ENCODE measurements at regions not wholly inside any gene's neighbourhood (a gene's known extent, or its start where the extent isn't known, plus 50 kb on each side); places are given as distances from the start of the nearest gene placed in this dataset.

DNA sequence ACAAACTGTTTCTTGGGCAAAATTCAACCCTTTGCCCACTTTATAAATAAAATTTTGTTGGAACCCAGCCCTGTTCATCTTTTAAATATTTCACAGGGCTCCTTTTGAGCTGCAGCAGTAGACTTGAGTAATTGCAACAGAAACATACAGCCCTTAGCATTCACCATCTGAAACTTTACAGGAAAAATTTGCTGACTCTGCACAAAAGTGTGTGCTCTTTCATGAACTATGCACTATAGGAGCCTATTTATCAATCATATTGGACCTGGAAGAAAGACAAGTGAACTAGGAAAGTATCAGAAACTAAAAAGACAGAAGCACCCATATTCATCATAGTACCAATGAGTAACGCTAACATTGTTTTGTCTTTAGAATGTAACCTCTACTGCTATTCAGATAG lies 406.9 kb upstream of the SLC10A2 start:
- TF ChIP-seq POLR2A (IDR thresholded peaks at IDR 0.05; ENCODE audit: low read depth, low read length) (no peak), POLR2AphosphoS5 (IDR thresholded peaks at IDR 0.05; ENCODE audit: low read depth, low read length) (no peak), SPI1 (IDR thresholded peaks at IDR 0.05; ENCODE audit: low read depth, low read length) (no peak)

Measured in GM12891 (cell line).